MM.1S (cell line): ENCODE measurements at regions not wholly inside any gene's neighbourhood (a gene's known extent, or its start where the extent isn't known, plus 50 kb on each side); places are given as distances from the start of the nearest gene placed in this dataset.

Experiments
- EZH2phosphoT487 ChIP-seq: fragments of 300-600 bp; sonication (generic); IDR thresholded peaks from 2 replicates; pipeline ENCODE4 v1.6.1; 2018; ENCODE audit warnings: antibody characterized with exemption, low read length
- TF ChIP-seq, protein P1 (sequence below): fragments of 300-600 bp; sonication (generic); IDR thresholded peaks from 2 replicates; pipeline ENCODE4 v1.5.1; 2016; ENCODE audit warnings: antibody characterized with exemption, low read length, mixed read lengths

DNA sequence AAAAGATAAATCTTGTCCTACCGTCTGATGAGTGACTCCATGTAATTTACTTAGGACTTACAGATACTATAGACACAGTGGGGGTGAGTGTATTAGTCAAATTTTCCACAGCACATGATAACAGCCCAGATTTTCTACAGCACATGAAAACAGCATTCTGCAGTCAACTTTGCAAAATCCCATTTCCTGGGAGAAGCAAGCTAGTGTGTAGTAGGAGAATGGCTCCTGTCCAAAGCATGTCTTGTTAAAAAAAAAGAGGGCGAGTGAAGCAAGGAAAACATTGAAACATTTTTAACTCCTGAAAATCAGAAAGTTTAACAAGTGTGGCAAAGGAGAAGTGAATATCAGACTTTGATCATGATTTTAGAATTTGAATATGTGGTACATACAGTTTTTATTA, 817.8 kb upstream of the FAM98A start:
- TF ChIP-seq, protein P1, sequence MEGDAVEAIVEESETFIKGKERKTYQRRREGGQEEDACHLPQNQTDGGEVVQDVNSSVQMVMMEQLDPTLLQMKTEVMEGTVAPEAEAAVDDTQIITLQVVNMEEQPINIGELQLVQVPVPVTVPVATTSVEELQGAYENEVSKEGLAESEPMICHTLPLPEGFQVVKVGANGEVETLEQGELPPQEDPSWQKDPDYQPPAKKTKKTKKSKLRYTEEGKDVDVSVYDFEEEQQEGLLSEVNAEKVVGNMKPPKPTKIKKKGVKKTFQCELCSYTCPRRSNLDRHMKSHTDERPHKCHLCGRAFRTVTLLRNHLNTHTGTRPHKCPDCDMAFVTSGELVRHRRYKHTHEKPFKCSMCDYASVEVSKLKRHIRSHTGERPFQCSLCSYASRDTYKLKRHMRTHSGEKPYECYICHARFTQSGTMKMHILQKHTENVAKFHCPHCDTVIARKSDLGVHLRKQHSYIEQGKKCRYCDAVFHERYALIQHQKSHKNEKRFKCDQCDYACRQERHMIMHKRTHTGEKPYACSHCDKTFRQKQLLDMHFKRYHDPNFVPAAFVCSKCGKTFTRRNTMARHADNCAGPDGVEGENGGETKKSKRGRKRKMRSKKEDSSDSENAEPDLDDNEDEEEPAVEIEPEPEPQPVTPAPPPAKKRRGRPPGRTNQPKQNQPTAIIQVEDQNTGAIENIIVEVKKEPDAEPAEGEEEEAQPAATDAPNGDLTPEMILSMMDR, result no peak
- no peak for TF ChIP-seq EZH2phosphoT487
